DND-41 (cell line): ENCODE measurements at regions not wholly inside any gene's neighbourhood (a gene's known extent, or its start where the extent isn't known, plus 50 kb on each side); places are given as distances from the start of the nearest gene placed in this dataset.

Experiments used
- ATAC-seq: fragments of 200-7000 bp; cut with Tn5 transposase; 3 replicates; pipeline ENCODE4 v1.9.1; 2021; ENCODE audit warnings: low read depth; ENCODE audit not compliant: insufficient read depth
- DNase-seq: peaks from one replicate; pipeline ENCODE4 v3.0.0-alpha.2; 2020
- H2AFZ ChIP-seq: 2 replicates; pipeline ENCODE4 v1.6.0; 2012; ENCODE audit warnings: low read depth, low read length
- H3K27ac ChIP-seq: 2 replicates; pipeline ENCODE4 v1.5.1; 2012; ENCODE audit warnings: low read length, inconsistent platforms
- H3K27me3 ChIP-seq: fragments of 200-600 bp; sonication (generic); 2 replicates; pipeline ENCODE4 v1.6.0; 2012; ENCODE audit warnings: low read length, mild to moderate bottlenecking, inconsistent platforms; ENCODE audit not compliant: insufficient read depth, poor library complexity
- H3K36me3 ChIP-seq: 2 replicates; pipeline ENCODE4 v1.5.1; 2012; ENCODE audit warnings: low read length, inconsistent platforms; ENCODE audit not compliant: insufficient read depth
- H3K4me1 ChIP-seq: 2 replicates; pipeline ENCODE4 v1.5.1; 2012; ENCODE audit warnings: mild to moderate bottlenecking, low read length; ENCODE audit not compliant: insufficient read depth
- H3K4me2 ChIP-seq: 2 replicates; pipeline ENCODE4 v1.6.0; 2012; ENCODE audit warnings: mild to moderate bottlenecking, moderate library complexity, low read length, inconsistent platforms; ENCODE audit not compliant: insufficient read depth
- H3K4me3 ChIP-seq, 2 experiments: fragments of 200-600 bp in 1 of 2; shearing (Covaris generic) in 1 of 2; 2 replicates each; pipeline ENCODE4 v1.5.1; 2012 to 2016; ENCODE audit warnings: inconsistent platforms in 2 of 2, low read length in 2 of 2, mild to moderate bottlenecking in 2 of 2, low read depth in 1 of 2, moderate library complexity in 1 of 2
- H3K79me2 ChIP-seq: 2 replicates; pipeline ENCODE4 v1.6.0; 2012; ENCODE audit warnings: low read length, inconsistent platforms; ENCODE audit not compliant: insufficient read depth
- H3K9ac ChIP-seq: 2 replicates; pipeline ENCODE4 v1.6.0; 2012; ENCODE audit warnings: low read depth, mild to moderate bottlenecking, inconsistent platforms, low read length, moderate library complexity
- H3K9me3 ChIP-seq: 2 replicates; pipeline ENCODE4 v1.5.1; 2012; ENCODE audit warnings: low read length, moderate library complexity, mild to moderate bottlenecking, inconsistent platforms; ENCODE audit not compliant: insufficient read depth, severe bottlenecking
- H4K20me1 ChIP-seq: 2 replicates; pipeline ENCODE4 v1.6.0; 2012; ENCODE audit warnings: low read length; ENCODE audit not compliant: insufficient read depth
- EZH2 ChIP-seq: IDR thresholded peaks from 3 replicates; pipeline ENCODE4 v1.6.1; 2012; ENCODE audit warnings: borderline replicate concordance, low read depth, mild to moderate bottlenecking, moderate library complexity, low read length, inconsistent platforms; ENCODE audit not compliant: severe bottlenecking
- TF ChIP-seq, protein P1 (sequence below): IDR thresholded peaks from 2 replicates; pipeline ENCODE4 v1.5.1; 2012; ENCODE audit warnings: borderline replicate concordance, low read length, moderate library complexity, mild to moderate bottlenecking; ENCODE audit not compliant: poor library complexity, severe bottlenecking; ENCODE audit errors: extremely low read depth

DNA sequence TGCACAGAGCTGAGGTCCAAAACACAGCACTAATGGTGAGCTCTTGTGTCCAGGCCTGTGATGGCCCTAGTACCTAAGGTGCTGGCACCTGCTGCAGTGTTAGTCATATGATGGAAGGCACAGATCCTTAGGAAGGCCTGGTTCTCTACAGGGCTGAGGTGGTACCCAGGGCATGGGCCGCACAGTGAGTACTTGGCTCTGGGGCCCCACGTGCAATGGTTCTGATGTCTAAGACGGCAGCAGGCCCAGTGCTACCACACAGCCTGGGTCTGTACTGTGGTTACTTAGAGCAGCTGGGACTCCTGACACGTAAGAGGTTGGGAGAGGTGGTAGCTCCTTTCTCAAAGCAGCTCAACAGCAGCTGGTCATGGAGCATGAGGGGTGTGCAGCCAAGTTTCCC is 70.6 kb upstream of the MAGI2 start:
- Histone ChIP-seq H3K79me2 (no peaks in the 10 kb centered on the region), H3K36me3 (no peaks in the 10 kb centered on the region), H3K4me2 (no peak overlapping the region), H4K20me1 (no peaks in the 10 kb centered on the region), H3K4me1 (peaks cover 7% of the 10 kb centered on the region; the same call in 1 of the 2 replicates), H3K4me3 (no peak overlapping the region), H3K9me3 (no peaks in the 10 kb centered on the region), H3K9ac (no peak overlapping the region), H2AFZ (no peak overlapping the region), H3K27me3 (no peaks in the 10 kb centered on the region), H3K27ac (no peak overlapping the region)
- no peak for DNase-seq
- TF ChIP-seq, protein P1, sequence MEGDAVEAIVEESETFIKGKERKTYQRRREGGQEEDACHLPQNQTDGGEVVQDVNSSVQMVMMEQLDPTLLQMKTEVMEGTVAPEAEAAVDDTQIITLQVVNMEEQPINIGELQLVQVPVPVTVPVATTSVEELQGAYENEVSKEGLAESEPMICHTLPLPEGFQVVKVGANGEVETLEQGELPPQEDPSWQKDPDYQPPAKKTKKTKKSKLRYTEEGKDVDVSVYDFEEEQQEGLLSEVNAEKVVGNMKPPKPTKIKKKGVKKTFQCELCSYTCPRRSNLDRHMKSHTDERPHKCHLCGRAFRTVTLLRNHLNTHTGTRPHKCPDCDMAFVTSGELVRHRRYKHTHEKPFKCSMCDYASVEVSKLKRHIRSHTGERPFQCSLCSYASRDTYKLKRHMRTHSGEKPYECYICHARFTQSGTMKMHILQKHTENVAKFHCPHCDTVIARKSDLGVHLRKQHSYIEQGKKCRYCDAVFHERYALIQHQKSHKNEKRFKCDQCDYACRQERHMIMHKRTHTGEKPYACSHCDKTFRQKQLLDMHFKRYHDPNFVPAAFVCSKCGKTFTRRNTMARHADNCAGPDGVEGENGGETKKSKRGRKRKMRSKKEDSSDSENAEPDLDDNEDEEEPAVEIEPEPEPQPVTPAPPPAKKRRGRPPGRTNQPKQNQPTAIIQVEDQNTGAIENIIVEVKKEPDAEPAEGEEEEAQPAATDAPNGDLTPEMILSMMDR: no peak
- TF ChIP-seq EZH2: no peak
- ATAC-seq: no peak

DNA sequence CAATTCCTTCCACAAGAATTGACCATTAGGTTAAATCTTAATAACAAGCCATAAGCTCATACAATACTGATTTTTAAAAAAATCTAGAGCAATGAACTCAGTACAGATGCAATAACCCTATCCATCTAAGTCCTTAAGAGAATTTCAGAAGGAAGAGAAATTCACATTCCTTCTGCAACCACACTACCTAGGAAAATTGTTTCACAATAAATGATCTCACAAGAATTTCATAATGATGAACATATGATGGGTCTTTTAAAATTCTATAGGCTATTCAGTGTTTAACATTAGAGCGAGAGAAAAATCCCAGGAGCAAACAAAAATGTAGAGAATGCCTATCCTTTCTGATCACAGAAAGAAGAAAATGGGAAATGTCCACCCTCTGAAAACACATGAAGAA is 70.0 kb upstream of the MAGI2 start:
- no peak for DNase-seq
- no peak overlapping the region for H3K27ac ChIP-seq
- H3K9me3 ChIP-seq: no peaks in the 10 kb centered on the region
- H2AFZ ChIP-seq: no peak overlapping the region
- TF ChIP-seq, protein P1: no peak
- no peak for TF ChIP-seq EZH2
- ATAC-seq: no peak
- no peak overlapping the region for H3K4me3 ChIP-seq
- no peak overlapping the region for H3K4me2 ChIP-seq
- H3K27me3 ChIP-seq: no peaks in the 10 kb centered on the region
- no peaks in the 10 kb centered on the region for H3K79me2 ChIP-seq
- H3K9ac ChIP-seq: no peak overlapping the region
- H3K36me3 ChIP-seq: no peaks in the 10 kb centered on the region
- no peaks in the 10 kb centered on the region for H4K20me1 ChIP-seq
- peaks cover 5% of the 10 kb centered on the region; the same call in 1 of the 2 replicates for H3K4me1 ChIP-seq

DNA sequence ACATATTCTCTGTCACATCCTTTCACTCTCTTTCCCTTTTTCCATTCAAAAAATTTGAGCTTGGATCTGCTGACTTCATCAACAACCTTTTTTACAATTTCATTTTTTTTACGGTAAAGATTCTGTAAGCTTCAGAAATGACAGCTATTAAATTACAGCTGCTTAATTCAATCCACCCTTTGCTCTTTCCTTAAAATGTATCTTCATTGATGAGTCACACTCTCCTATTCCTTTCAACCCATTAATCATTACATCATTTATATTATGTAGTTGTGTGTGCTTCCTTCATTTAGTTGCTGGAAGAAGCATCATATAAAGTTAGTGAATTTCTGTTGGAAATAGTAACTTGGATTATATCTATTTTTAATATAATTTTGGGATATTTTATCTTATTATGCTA is 67.1 kb upstream of the MAGI2 start:
- no peak for ATAC-seq
- no peaks in the 10 kb centered on the region for H3K36me3 ChIP-seq
- no peaks in the 10 kb centered on the region for H3K27me3 ChIP-seq
- no peaks in the 10 kb centered on the region for H3K4me1 ChIP-seq
- no peak for DNase-seq
- H3K79me2 ChIP-seq: no peaks in the 10 kb centered on the region
- no peaks in the 10 kb centered on the region for H4K20me1 ChIP-seq
- TF ChIP-seq, protein P1: no peak
- no peak for TF ChIP-seq EZH2
- H3K27ac ChIP-seq: no peak overlapping the region
- H3K9me3 ChIP-seq: no peaks in the 10 kb centered on the region
- H3K9ac ChIP-seq: no peak overlapping the region
- no peak overlapping the region for H2AFZ ChIP-seq
- H3K4me3 ChIP-seq: no peak overlapping the region
- no peak overlapping the region for H3K4me2 ChIP-seq

DNA sequence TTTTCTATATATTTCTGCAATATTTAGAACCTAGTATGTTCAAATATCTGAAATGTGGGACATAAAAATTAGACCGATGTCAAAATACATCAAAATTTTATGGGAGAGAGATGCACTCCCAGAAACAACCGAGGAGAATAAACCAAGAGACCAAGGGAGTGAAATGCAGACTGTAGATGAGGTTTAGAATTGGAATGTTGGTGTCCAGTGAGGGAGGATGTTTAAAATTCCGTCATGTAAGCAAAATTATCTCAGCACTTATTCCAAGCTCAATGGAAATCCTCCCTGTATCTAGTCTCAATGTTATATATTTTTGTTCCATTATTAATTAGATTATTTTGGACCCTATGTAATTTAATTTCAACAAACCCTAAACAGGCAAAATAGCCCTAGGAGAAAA is 61.9 kb upstream of the MAGI2 start:
- no peak overlapping the region for H2AFZ ChIP-seq

More for the DNA sequence above, 61.9 kb upstream of the MAGI2 start:
- no peaks in the 10 kb centered on the region for H3K36me3 ChIP-seq
- no peak overlapping the region for H3K27ac ChIP-seq
- H3K4me2 ChIP-seq: no peak overlapping the region
- H3K9ac ChIP-seq: no peak overlapping the region
- DNase-seq (no peak), ATAC-seq (no peak)
- H4K20me1 ChIP-seq: no peaks in the 10 kb centered on the region
- no peak for TF ChIP-seq EZH2
- H3K9me3 ChIP-seq: no peaks in the 10 kb centered on the region
- H3K79me2 ChIP-seq: no peaks in the 10 kb centered on the region
- no peak overlapping the region for H3K4me3 ChIP-seq
- H3K27me3 ChIP-seq: no peaks in the 10 kb centered on the region
- H3K4me1 ChIP-seq: no peaks in the 10 kb centered on the region
